ENCODE measurements at regions not wholly inside any gene's neighbourhood (a gene's known extent, or its start where the extent isn't known, plus 50 kb on each side); places are given as distances from the start of the nearest gene placed in this dataset.
"Not testable (repeated sequence)": the region's sequence is repeated elsewhere in the genome, so short reads cannot be mapped to it uniquely, and the experiment has no call there.

- DNase-seq: no peak
Measured at GRCh38 chr6:77173472-77174074, 289.7 kb downstream of the HTR1B start.

DNA sequence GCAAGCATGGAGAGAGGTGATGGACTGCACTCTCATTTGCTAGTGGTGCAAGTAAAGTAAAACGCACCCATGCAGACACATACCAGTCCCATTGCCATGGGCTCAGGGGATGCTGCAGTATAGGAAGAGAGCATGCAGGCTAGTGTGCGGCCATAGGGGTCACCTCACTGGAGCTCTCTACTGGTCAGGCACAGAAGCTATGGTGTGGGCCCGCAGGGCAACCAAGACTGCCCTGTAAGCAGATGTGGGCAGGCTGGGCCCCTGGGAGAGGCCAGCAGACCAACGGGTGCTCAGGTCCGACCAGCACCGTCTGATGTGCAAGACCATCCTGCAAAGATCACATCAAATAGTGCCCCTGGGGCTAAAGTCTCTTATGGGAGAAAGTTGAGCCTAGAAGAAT, 290.7 kb downstream of the HTR1B start:
- DNase-seq: no peak

- no peak for DNase-seq
Measured at GRCh38 chr6:77159730-77160129, 303.6 kb downstream of the HTR1B start.

DNA sequence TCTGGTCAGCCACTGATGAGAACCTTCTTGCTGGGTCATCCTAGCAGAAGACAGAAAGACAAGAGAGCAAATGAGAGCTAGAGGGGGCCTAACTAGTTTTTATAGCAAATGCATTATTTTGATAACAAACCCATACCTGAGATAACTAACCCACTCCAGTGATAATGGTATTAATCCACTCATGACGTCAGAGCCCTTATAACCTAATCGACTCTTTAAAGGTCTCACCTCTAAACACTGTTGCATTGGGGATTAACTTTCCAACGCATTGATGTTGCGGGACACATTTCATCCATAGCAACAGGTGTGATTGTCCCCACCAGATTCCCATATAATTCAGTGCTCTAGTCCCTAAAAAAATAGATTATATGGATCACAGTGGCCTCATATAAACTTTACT, 312.1 kb downstream of the HTR1B start:
- no peak for DNase-seq

- DNase-seq: no peak
Measured at GRCh38 chr6:77150736-77151135, 312.6 kb downstream of the HTR1B start.

- DNase-seq: no peak
Measured at GRCh38 chr6:77145244-77145643, 318.0 kb downstream of the HTR1B start.

DNA sequence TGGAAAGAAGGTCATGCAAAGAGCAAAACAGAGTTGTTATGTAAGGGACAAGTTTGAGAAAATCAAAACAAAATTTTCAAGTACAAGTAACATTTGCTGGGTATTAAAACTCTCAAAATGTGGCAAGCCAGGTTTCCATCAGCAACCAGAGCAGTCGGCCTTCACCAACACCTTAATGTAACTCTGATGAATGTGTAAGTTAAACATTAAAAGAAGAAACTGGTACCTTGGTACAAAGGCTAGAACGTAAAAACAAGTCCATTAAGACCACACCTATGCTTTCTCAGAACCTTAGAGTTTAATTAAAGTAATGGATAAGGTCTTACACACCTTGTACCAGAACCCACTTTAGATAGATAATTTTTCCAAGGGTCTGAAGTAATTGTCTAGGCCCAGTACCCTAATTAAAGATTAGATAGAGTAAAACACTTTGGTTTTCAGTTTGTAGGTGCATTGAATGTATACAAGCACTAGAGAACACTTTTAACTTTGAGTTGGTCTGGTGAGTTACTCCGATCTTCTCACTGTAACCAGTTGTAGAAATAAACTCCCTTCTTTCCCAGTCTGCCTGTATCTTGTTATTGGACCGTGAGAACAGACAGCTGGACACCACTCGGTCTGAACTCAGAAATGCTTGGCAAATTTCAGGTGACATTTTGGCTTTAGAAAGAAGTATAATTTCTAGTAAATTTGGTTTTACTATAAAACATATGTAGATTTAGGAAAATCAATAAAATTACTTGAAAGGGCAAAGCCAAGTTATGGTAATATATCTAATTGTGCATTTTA, 319.4 kb downstream of the HTR1B start:
- DNase-seq: no peak

DNA sequence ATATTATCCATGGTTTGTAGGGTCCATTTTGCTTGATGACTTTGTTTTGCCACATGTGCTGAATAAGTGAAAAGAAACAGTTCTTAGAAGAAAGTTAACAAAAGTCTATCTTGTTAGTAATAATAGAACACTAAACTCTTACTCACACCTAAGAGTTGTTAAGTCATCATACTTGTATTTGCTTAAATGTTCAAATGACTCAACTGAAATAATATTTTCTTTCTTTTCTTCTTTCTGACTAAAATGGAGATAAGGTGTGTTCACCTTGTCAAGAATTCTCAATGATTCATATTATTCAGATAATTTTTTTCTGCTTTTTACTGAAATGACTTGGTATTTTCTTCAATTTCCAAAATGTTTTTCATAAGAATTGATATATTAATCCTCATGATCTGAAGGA, 327.2 kb downstream of the HTR1B start:
- DNase-seq: no peak

GRCh38 chr6:77133031-77133430, 330.3 kb downstream of the HTR1B start:
- no peak for DNase-seq

GRCh38 chr6:77131426-77131825, 331.9 kb downstream of the HTR1B start:
- DNase-seq: no peak

DNA sequence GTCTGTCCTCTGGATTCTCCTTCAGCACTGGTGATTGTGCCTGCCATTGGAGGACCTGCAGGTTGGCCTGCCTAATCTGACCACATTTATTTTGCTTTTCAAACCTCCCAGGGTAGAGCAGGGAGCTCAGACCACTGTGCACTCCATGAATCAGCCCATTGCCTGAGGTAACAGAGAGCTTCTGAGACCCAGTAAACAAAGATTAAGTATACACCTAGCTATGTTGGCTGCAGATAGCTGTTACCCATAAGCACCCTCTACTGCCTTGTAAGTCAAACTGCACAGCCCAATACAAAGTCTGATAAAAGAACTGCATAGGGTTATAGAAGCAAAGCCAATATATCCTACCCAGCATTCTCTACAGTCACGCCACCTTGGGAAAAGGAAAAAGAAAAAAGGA, 338.7 kb downstream of the HTR1B start:
- DNase-seq: no peak

DNA sequence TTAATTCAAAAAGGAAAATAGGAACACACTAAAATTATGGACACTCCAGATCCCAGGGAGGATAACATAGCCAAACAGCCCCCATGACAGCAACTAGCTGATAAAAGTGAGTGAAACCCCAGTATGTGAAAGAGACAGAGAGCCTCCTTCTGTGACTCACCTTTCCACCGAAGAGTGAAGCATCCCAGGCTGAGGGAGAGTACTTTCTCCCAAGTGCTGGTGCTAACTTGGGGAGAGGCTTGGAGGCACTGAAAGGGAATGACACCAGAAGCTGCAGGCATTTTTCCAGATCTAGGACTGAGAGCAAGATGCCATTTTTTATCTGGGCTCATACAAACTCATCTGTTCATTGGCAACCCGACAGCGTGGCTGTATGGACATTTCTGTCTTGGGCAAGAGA, 339.8 kb downstream of the HTR1B start:
- no peak for DNase-seq

DNA sequence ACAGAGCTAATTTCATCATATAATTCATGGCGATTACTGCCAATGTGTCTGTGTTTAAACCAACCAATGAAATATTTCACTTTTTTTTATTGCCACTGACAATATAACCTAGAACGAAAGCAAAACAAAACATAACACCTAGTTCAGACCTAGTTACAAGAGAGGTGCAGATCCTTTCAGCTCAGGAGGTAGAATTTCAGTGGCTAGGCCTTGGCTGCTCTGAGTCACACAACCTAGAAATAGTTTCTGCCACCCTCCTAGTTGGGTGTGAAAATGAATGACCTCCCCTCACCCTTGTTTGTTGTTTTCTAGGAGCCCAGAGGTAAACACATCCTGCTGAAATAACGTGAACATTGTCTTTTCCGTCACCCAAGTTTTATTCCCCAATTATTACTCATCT, 356.3 kb downstream of the HTR1B start:
- no peak for DNase-seq

GRCh38 chr6:77105091-77105490, 358.2 kb downstream of the HTR1B start:
- DNase-seq: no peak

- no peak for DNase-seq
Measured at GRCh38 chr6:77097940-77098339, 365.4 kb downstream of the HTR1B start.

- no peak for DNase-seq
Measured at GRCh38 chr6:77095936-77096627, 367.2 kb downstream of the HTR1B start.

DNA sequence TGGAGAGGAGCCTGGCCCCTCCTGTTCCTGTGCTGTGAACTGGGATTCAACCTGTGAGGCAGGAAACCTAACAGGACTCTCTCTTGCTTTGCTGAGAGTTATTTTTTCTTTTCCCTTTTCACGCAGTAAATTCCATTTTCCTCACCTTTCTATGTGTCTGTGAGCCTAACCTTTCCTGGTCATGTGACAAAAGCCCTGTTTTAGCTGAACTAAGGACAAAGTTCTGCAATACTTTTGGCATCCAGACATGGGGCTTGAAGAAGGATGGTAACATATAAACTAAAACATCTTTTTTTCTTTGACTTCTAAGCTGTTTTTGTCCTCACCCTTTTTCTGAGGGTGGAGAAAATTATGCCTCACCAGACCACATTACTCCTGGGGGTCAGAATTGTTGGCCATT, 368.5 kb downstream of the HTR1B start:
- no peak for DNase-seq

GRCh38 chr6:77092971-77093370, 370.3 kb downstream of the HTR1B start:
- DNase-seq: no peak

DNA sequence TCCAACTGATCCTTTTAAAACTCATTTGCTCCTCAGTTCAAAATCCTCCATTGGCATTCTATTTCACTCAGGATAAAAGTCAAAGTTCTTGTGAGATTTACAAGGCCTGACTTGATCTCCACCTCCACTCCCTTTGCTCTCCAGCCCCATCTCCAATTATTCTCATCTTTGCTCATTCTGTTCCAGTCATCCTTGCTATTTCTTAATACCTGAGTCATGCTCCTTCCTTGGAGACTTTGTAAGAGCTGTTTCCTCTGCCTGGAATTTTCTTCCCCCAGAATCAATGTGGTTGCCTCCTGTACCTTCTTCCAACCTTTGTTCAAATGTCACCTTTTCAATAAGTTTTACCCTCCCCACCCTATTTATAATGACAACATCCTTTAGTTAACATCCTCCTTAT, 373.5 kb downstream of the HTR1B start:
- no peak for DNase-seq

DNA sequence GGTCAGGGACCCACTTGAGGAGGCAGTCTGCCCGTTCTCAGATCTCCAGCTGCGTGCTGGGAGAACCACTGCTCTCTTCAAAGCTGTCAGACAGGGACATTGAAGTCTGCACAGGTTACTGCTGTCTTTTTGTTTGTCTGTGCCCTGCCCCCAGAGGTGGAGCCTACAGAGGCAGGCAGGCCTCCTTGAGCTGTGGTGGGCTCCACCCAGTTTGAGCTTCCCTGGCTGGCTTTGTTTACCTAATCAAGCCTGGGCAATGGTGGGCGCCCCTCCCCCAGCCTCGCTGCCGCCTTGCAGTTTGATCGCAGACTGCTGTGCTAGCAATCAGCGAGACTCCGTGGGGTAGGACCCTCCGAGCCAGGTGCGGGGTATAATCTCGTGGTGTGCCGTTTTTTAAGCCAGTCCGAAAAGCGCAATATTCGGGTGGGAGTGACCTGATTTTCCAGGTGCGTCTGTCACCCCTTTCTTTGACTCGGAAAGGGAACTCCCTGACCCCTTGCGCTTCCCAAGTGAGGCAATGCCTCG, 375.4 kb downstream of the HTR1B start:
- not testable (repeated sequence) for DNase-seq

- no peak for DNase-seq
Measured at GRCh38 chr6:77074037-77074713, 389.1 kb downstream of the HTR1B start.

- DNase-seq: no peak
Measured at GRCh38 chr6:77073410-77073760, 389.9 kb downstream of the HTR1B start.

GRCh38 chr6:77072694-77073409, 390.4 kb downstream of the HTR1B start:
- no peak for DNase-seq

Measured in NCI-H2171 (cell line).